ENCODE measurements at regions not wholly inside any gene's neighbourhood (a gene's known extent, or its start where the extent isn't known, plus 50 kb on each side); places are given as distances from the start of the nearest gene placed in this dataset.

DNA sequence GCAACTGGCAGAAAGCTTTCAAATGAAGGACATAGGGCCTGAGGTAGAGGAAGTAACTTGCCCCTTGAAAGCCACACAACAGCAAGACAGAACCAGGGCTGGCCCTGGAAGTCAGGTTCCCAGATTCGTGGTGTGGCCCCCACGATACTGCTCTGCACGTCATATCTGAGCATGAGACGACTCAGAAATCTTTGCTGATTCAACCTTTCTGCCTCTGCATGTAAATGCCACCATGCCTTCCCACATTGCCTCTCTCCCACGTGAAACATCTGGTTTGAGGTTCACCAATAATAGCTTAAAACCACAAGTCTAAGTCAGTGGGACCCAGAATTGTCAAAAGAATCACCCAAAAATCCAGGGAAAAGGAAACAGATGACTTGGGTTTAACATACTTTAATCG lies 214.0 kb upstream of the TRIB2 start:
- no peaks in the 10 kb centered on the region for H3K9me3 Mint-ChIP-seq (ENCODE audit: unreplicated experiment)
- no peaks in the 10 kb centered on the region for H3K4me1 Mint-ChIP-seq (ENCODE audit: low read depth, unreplicated experiment)
- no peaks in the 10 kb centered on the region for H3K27me3 Mint-ChIP-seq (ENCODE audit: unreplicated experiment)
- TF ChIP-seq, protein P1, sequence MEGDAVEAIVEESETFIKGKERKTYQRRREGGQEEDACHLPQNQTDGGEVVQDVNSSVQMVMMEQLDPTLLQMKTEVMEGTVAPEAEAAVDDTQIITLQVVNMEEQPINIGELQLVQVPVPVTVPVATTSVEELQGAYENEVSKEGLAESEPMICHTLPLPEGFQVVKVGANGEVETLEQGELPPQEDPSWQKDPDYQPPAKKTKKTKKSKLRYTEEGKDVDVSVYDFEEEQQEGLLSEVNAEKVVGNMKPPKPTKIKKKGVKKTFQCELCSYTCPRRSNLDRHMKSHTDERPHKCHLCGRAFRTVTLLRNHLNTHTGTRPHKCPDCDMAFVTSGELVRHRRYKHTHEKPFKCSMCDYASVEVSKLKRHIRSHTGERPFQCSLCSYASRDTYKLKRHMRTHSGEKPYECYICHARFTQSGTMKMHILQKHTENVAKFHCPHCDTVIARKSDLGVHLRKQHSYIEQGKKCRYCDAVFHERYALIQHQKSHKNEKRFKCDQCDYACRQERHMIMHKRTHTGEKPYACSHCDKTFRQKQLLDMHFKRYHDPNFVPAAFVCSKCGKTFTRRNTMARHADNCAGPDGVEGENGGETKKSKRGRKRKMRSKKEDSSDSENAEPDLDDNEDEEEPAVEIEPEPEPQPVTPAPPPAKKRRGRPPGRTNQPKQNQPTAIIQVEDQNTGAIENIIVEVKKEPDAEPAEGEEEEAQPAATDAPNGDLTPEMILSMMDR (IDR thresholded peaks at IDR 0.05; ENCODE audit: partially characterized antibody, unreplicated experiment), result no peak
- no peak overlapping the region for H3K27ac Mint-ChIP-seq (ENCODE audit: unreplicated experiment)
- no peaks in the 10 kb centered on the region for H3K36me3 Mint-ChIP-seq (ENCODE audit: unreplicated experiment)
- no peak for DNase-seq
- no peak overlapping the region for H3K4me3 Mint-ChIP-seq (ENCODE audit: unreplicated experiment)

- Mint-ChIP-seq H3K9me3 (ENCODE audit: unreplicated experiment) (no peaks in the 10 kb centered on the region), H3K4me1 (ENCODE audit: low read depth, unreplicated experiment) (no peaks in the 10 kb centered on the region), H3K27me3 (ENCODE audit: unreplicated experiment) (no peaks in the 10 kb centered on the region), H3K27ac (ENCODE audit: unreplicated experiment) (no peak overlapping the region), H3K4me3 (ENCODE audit: unreplicated experiment) (no peak overlapping the region), H3K36me3 (ENCODE audit: unreplicated experiment) (no peaks in the 10 kb centered on the region)
- DNase-seq, result no peak
- TF ChIP-seq, protein P1 (IDR thresholded peaks at IDR 0.05; ENCODE audit: partially characterized antibody, unreplicated experiment), result no peak
Measured at GRCh38 chr2:12504443-12504842, 212.3 kb upstream of the TRIB2 start.

- Mint-ChIP-seq H3K4me3 (ENCODE audit: unreplicated experiment) (no peak overlapping the region), H3K27me3 (ENCODE audit: unreplicated experiment) (no peaks in the 10 kb centered on the region), H3K4me1 (ENCODE audit: low read depth, unreplicated experiment) (no peaks in the 10 kb centered on the region)
Measured at GRCh38 chr2:12506846-12507245, 209.9 kb upstream of the TRIB2 start.

GRCh38 chr2:12507295-12507694 lies 209.4 kb upstream of the TRIB2 start:
- no peak overlapping the region for H3K4me3 Mint-ChIP-seq (ENCODE audit: unreplicated experiment)
- no peaks in the 10 kb centered on the region for H3K9me3 Mint-ChIP-seq (ENCODE audit: unreplicated experiment)
- no peaks in the 10 kb centered on the region for H3K27me3 Mint-ChIP-seq (ENCODE audit: unreplicated experiment)
- no peak for DNase-seq
- no peaks in the 10 kb centered on the region for H3K4me1 Mint-ChIP-seq (ENCODE audit: low read depth, unreplicated experiment)
- no peak overlapping the region for H3K27ac Mint-ChIP-seq (ENCODE audit: unreplicated experiment)
- no peaks in the 10 kb centered on the region for H3K36me3 Mint-ChIP-seq (ENCODE audit: unreplicated experiment)
- TF ChIP-seq, protein P1 (IDR thresholded peaks at IDR 0.05; ENCODE audit: partially characterized antibody, unreplicated experiment), result no peak

More at GRCh38 chr2:12506846-12507245, 209.9 kb upstream of the TRIB2 start:
- H3K27ac Mint-ChIP-seq (ENCODE audit: unreplicated experiment), result no peak overlapping the region
- no peaks in the 10 kb centered on the region for H3K36me3 Mint-ChIP-seq (ENCODE audit: unreplicated experiment)
- DNase-seq, result no peak
- TF ChIP-seq, protein P1 (IDR thresholded peaks at IDR 0.05; ENCODE audit: partially characterized antibody, unreplicated experiment), result no peak
- no peaks in the 10 kb centered on the region for H3K9me3 Mint-ChIP-seq (ENCODE audit: unreplicated experiment)

- H3K27me3 Mint-ChIP-seq (ENCODE audit: unreplicated experiment), result no peaks in the 10 kb centered on the region
- DNase-seq, result no peak
- no peaks in the 10 kb centered on the region for H3K9me3 Mint-ChIP-seq (ENCODE audit: unreplicated experiment)
- no peaks in the 10 kb centered on the region for H3K36me3 Mint-ChIP-seq (ENCODE audit: unreplicated experiment)
- TF ChIP-seq, protein P1 (IDR thresholded peaks at IDR 0.05; ENCODE audit: partially characterized antibody, unreplicated experiment), result no peak
- no peak overlapping the region for H3K27ac Mint-ChIP-seq (ENCODE audit: unreplicated experiment)
- no peaks in the 10 kb centered on the region for H3K4me1 Mint-ChIP-seq (ENCODE audit: low read depth, unreplicated experiment)
- no peak overlapping the region for H3K4me3 Mint-ChIP-seq (ENCODE audit: unreplicated experiment)
Measured at GRCh38 chr2:12510070-12510469, 206.7 kb upstream of the TRIB2 start.
